Globus pallidus (tissue), 1 donor: ENCODE measurements at regions not wholly inside any gene's neighbourhood (a gene's known extent, or its start where the extent isn't known, plus 50 kb on each side); places are given as distances from the start of the nearest gene placed in this dataset.

ENCODE experiments used
- DNase-seq: peaks from one replicate; pipeline ENCODE4 v3.0.0-alpha.2; 2015; ENCODE audit warnings: low spot score

DNA sequence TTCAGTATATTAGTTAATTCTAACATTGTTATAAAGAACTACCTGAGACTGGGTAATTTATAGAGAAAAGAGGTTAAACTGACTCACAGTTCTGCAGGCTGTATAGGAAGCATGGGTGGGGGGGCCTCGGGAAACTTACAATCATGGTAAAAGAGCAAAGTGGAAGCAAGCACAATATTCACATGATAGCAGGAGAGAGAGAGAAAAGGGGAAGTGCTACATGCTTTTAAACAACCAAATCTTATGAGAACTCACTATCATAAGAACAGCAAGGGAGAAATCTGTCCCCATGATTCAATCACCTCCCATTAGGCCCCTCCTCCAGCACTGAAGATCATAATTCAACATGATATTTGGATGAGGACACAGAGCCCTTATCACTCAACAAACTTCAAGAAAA, 324.9 kb downstream of the ZNF608 start:
- DNase-seq: no peak

DNA sequence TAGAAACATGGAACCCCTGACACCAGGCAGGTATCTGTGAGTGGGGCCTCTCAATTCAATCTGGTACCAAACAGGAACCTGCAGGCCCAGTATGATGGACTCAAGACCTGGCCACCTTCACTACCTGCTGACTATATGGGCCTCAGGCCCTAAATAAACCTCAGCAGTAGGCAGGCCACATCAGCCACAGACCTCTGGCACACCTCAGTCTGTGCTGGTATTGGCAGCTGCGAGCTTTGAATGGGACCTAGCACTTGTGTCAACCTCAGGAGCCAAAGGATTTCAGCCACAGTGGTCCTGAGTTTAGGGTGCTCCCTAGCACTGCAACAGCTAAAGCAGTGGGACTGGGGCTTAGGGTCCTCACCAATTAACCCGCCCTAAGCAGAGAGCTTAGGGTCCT, 325.5 kb downstream of the ZNF608 start:
- no peak for DNase-seq

DNA sequence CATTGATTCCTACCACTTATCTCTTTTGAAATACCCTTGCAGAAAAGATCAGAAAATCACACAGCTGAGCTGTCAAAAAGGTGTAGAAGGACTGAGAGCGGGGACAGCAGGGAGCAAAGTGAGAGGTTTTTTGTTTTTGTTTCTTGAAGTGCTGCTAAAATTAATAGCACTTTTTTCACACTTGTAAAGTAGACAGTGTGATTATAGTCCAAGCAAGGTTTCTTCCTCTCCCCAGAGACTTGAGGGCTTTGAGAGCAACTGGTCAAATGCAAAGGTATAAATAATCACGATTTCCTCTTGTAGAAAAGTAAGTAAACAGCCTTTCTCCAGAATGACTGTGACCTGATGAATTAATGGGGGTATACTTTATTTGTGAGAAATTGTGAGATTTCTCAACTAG, 326.9 kb downstream of the ZNF608 start:
- DNase-seq: no peak

DNA sequence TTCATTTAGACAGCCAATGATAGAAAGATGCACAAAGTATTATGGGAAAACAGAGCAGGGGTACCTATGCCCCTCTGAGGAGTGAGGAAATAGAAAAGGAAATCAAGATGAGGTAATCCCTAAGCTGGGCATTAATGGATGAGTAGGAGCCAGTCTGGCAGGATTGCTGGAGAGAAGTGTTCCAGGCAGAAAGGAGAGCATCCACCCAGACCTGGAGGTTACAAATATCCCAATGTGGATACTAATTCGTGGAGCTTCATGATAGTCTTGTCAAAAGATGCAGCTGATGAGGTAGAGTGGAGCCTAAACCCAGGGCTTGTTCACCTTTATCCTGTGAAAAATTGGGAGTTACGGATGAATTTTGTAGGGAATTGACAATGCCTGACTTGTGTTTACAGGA, 328.0 kb downstream of the ZNF608 start:
- DNase-seq: no peak

DNA sequence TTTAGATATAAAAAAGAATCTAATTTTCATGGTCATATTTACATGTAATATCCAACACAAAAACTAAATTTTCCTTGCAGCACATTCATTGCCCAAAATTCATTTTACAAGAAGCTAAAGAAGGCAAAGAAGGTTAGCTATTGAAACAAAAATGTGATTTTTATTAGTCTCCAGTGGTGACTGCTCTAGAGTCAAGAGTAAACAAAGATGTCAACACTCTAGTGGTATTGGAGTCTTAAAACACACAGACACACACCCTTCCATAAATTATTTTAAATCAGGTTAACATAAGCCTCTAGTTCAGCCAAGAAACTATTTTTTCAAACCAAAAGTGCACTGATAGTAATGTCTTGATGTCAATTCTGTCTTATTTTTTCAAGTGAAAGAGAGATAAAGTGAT, 329.2 kb downstream of the ZNF608 start:
- DNase-seq: no peak

DNA sequence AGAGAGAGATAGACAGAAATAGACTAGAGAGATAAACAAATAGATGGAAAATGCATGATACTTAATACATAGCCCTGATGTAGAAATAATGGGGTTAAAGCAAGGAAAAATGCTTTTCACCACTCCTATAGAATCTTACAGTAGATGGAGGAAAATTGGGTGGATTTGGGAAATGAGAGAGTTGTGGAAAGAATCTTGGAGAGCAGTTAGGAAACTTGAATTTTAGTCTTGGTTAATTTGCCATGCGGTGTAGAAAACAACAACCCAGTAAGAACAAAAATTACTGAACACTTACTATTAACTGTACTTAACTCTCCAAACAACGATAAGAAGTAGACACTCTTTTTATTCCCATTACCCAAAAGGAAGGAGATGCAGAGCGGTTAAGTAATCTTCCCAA, 329.8 kb downstream of the ZNF608 start:
- DNase-seq: no peak

DNA sequence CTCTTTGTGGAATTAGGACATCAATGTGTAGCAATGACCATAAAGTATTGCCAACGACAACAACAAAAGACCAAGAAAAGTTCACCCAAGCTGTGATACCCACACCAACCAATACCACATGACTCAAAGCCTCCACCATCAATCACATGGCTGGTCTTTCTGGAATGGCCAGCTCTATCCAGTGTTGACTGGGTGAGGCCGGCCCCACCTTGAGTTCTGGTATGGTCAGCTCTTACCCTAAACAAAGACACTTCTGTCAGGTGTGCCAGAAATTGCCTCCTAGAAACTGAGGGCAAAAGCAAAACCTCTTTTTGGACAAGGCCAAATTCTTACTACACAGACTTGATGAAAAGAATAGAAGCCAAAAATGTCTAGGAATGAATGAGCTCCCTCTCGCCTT, 331.5 kb downstream of the ZNF608 start:
- DNase-seq: no peak

DNA sequence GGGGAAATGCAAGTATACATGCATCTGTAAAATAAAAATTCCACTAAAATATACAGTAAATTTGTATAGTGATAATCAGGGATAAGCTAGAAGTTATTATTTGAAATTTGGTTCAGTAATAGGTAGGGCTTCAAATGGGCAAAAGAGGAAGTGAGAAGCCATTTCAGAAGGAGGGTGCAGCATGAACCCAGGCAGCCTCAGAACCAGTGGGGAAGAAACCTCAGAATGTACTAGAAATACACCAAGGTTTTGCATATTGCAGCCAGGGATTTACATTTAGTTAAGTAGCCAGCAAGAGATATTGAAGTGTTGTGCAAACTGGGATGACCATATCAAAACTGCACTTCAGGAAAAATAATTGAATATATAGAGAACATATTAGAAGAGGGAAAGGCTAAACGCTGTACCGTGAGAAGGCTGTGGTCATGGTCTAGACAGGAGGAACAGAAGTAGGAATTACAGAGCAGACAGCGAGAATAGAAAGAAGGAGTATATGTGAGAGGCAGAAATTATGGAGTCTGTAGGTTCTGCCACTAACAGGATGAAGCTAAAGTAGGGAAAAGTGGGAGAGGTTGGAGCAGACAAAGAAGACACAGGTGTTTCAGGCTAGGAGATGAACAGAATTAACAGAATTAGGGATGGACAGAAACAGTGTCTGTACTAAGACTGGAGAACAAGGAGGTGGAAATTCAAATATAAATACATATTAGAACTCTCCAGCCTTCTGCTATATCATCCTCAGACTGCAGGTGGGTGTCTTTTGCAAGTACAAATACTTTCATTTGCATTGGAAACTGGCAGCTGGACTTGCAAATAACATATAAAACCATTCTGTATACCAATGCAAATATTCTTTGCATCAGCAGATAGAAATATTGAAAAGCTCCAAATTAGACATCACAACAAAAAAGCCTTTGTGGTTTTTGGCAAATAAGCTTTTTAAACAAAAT, 335.6 kb downstream of the ZNF608 start:
- DNase-seq: no peak

DNA sequence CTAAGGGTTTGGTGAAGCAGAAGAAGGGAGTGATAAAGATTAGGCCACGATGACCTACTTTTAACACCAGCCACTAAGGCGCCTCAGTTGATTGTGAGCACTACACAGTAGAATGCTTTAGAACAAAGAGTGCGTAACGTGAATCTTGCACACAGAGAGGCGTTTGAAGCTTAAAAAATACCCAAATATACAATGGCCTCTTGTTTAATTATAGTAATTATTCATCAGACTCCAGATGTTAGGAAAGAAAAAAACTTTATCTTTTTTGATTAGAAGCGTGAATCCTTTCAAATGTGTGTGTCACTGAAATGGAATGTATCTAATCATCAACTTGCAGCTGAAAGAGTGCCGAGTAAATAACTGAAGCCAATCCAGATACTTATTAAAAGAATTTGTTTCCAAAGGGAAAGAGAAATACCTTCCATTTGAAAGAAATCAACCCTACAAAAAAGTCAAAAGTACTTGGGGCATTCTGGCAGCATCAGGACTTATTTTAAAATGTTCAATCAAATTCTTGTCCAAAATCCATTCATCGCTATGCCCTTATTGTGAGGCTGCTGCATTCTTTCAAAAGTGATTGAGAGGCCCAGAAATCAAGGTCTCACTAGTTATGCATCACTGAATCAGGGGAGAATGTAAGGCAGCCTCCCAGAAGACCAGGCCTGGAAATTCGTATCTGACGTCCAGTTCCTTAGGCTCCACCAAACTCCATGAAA, 337.5 kb downstream of the ZNF608 start:
- peak; percentile 49 for DNase-seq

DNA sequence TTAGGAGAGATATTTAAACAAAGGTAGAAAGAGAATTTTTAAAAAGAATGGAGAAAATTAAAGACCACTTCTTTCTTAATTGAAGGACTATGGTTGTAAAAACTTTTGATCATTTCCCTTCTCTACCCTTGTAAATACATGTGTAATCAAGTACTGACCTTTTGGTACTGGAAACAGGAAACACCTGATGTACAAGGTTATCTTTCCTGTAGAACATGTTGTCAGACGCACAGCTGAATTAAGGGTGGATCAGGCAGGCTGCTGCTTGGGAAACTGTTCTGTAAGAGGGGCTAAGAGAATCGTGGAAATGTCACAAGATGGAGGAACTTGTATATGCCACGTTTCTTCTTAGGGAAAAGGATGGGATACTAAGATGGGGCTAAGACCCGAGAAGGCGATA, 341.6 kb downstream of the ZNF608 start:
- DNase-seq: no peak

DNA sequence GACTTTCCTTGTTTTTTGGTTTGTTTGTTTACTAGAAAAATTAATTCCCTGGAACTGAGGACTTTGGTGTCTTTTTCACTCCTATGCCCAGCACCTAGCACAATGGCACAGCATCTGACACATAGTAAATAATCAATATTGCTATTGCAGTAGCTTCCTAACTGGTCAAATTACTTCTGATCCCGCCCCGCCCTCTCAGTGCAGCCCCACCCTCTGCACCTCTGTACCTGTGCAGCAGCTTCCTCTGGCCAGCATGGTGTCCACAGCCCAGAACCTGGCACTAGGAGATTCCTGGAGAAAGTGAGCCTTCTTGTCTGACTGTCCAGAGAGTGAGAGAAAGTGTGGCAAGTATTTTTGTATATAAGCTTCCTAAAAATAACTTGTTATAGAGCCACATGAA, 343.2 kb downstream of the ZNF608 start:
- DNase-seq: no peak

DNA sequence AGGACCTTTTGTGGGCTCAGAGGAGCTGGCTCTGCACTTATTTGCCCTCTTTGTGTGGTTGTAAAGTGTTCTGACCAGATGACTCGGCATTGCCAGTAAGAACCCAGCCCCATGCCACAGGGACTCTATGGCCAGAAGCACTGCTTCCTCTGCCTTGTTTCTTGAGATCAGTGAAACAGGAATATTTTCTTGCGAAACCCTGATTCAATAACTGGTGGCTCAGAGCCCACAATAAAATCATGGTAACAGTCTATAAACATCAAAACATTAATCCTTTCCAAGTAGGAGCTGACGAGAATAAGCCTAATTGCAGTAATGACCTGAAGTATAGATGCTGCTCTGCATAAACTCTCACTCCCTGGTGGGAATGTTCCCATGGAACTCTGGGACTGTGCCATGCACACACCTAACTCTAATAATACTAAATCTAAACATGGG, 344.3 kb downstream of the ZNF608 start:
- DNase-seq: no peak

DNA sequence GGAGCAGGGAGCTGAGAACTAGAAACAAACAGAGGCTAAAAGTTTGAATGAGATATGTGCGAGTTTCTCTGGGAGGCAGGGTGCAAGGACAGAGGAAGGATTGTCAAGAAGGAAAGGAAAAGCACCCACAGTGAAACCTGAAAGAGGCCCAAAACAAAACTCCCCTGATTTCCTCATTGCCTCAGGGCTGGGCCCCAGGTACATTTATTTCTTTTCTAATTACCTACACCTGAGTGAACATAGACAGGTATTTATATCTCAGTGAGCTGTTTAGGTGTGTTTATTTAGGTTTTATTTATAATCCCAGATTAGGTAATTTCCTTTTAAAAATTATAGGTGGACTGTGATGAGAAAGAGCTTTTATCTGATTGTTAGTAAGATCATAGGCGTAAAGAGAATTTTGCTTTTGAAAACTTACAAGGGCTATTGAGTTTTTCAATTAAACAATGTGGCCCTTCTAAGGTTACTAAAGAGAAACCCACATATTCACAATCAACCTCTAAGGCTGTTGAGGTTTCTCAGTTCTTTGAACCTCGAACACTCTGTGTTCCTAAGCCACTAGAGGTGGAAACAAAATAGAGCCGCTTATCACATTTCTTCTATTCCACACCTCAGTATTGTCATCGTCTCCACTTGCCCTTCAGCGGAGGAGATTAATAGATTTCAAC, 344.8 kb downstream of the ZNF608 start:
- DNase-seq: no peak

DNA sequence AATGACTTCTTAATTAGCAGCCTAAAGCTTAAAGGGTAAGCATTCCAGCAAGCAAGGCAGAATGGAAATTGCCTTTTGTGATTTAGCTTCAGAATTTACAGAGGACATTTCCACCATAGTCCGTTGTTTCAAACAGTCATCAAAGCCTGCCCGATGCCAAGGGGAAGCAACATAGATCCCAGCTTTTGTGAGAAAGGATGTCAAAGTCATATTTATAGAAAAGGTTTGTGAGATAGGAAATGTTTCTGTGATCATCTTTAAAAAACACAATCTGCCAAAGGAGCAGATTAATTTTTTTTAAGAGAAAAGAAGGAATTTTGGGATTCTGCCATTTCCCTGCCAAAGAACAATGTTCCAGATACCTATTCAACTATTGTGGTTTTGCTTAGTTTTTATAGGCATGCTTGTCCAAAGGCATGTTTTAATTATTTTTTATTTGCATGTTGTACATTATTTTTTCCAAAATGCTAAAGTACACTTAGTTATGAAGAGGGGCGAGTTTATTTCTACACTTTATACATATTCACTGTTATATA, 346.9 kb downstream of the ZNF608 start:
- DNase-seq: no peak

DNA sequence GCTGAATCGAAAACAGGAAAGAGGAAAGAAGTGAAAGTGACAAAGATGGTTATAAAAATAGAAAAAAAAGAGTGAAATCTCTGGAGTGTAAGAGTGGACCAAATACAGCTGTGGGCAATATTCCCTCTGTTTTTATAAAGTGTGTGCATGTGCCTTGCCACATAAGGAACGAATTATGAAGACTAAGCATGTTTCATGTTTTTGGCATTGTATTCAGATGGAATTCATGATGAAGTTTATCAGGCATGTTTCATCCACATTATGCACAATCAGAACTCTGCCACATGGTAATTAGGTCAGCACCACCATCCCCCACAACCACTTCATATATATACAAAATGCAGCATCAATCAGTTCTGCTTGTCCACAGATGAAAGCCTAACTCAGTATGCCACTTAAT, 348.0 kb downstream of the ZNF608 start:
- DNase-seq: no peak

DNA sequence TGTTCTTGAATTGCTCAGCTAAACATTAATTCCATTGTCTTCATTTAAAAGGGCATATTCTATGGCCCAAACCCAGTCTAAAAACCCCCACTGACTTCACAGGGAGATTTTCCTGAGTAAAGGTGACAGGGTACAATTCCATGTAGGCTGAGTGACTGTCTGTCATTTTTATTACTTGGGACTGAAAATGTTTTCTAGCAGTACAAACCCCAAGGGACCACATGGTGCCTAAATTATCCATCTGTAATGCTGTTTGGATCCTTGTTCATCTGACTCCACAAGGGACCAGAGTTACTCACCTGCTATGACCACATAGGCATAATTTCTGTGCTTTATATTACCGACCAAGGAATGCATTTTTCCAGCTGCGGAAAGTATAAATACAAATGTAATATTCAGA, 349.1 kb downstream of the ZNF608 start:
- no peak for DNase-seq

DNA sequence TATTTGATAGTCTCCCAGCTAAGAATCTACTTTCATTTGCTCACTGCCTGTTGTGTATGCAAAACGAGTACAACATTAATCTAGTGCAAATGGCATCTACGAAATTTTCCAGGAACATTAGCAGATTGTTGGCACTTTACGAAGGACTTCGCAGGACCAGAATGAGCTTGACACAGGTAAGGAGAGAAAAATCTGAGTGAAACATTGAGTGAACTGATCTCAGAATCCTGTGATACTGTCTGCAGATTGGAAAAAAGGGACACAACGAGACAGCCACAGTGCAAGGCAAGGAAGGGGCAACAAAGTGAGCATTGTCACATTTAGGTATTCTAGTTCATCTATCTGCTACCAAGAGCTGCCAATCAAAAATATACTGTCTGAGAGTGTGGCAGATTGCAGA, 350.5 kb downstream of the ZNF608 start:
- peak; percentile 42 for DNase-seq

DNA sequence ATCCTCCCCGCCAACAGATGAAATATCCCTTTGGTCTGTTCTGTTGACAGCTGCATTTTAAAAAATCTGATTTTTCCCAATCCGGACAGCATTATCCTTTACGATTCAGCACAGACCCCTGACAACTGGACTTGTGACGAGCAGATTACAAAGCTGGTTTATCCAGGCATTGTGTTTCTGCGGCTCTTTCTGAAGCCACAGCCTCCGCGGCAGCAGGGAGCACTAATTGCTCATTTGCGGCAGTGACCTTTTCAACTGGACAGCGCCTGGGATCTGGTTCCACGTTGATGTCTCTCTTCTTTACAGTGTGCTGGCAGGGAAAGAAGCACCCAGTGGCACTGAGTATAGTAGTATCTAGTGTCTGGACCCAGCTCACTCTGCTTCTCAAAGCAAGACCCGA, 351.2 kb downstream of the ZNF608 start:
- peak; percentile 84 for DNase-seq

DNA sequence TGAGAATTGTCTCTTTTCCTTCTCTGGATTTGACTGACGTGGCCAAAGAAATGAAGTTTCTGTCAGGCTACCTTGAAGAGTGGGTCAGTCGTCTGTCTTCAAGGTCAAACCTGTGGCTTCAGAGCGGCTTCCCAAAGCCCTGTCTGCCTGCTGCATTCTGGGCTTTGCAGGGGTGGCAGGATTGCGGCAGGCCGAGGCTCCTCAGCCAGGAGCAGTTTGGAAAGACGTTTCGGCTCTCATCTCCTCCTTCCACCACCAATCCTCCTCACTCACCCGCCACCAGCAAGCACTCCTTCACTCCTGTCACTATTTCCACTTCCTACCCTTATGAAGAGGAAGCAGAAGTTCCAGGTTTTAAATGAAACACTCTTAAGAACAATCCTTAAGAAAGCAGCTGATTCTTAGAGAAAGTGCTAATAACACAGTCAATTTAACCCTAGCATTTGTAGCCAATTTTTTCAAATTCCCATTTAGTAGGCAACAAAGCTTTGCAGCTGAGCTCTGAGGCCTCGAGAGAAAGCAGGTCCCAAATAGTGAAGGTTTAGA, 351.7 kb downstream of the ZNF608 start:
- DNase-seq: peak; percentile 55

DNA sequence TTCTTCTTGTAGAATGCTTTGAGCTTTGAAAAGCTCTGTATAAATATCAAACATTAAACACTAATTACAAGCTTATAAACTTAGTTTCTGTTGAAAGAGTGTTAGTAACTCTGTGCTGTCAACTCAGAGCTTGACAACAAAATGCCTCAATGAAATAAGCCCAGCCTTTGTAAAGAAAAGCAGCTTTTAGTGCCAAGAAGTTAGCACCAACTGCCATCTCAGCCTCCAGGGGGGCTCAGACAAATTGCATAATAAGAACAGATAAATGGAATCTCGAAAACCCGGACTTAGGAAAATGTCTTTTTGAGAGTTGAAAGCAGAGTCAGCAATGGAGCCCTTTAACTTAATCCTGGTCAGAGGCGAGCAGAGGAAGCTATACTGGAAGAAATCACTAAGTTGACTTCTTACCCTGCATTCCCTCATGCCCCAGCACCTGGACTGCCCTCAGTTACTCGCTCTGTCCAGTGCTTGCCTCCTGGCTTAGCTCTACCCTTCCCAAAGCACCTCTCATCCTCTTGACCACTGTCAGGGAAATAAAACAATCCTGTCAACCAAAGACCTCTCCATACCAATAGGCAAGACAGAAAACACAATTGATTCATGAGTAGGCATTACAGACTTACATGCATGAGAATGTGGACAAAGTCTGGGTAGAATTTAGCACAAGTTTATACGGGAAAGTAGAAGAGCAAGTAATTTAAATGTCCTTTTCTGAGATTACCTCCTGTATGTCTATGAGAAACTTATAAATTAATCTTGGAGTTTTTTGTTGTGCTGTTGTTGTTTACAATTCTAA, 352.7 kb downstream of the ZNF608 start:
- DNase-seq: peak; percentile 60

DNA sequence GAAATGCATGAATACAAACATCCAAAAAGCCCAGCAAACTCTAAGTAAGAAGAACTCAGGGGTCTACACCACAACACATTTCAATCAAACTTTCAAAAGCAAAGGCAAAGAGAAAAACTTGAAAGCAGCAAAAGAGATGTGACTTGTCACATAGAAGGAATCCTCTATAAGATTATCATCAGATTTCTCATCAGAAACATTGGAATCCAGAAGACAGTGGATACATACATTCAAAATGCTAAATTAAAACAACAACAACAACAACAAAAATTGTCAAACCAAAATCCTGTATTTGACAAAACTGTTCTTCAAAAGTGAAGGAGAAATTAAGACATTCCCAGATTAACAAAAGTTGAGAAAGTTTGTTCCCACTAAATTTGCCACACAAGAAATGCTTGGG, 362.7 kb downstream of the ZNF608 start:
- no peak for DNase-seq
